ENCODE measurements at regions not wholly inside any gene's neighbourhood (a gene's known extent, or its start where the extent isn't known, plus 50 kb on each side); places are given as distances from the start of the nearest gene placed in this dataset.

- Mint-ChIP-seq H3K36me3 (ENCODE audit: low read depth) (no peaks in the 10 kb centered on the region), H3K4me1 (peaks cover 21% of the 10 kb centered on the region), H3K4me3 (no peak overlapping the region), H3K27ac (no peak overlapping the region), H3K27me3 (peaks cover 14% of the 10 kb centered on the region), H3K9me3 (no peaks in the 10 kb centered on the region)
- CTCF ChIA-PET, result no interaction called here
- ATAC-seq (ENCODE audit: low read depth) (no peak), DNase-seq (no peak)
- no peak for TF ChIP-seq CTCF (IDR thresholded peaks at IDR 0.05)
- intact Hi-C loops (cut with micrococcal nuclease), result no loop called here
- POLR2A ChIA-PET, result interaction anchor here (0.7 kb wide), 1 partner anchor 14 kb away, joined by 11 read pairs; no protein-coding TSS in a partner anchor
Measured at GRCh38 chr2:104433657-104434056, 420.3 kb upstream of the POU3F3 start.

- peak overlapping the region; percentile 77 for H3K4me3 Mint-ChIP-seq
- CTCF ChIA-PET, result no interaction called here
Measured at GRCh38 chr2:104434318-104434792, 419.6 kb upstream of the POU3F3 start.

GRCh38 chr2:104434966-104435365 is 418.9 kb upstream of the POU3F3 start:
- TF ChIP-seq CTCF (IDR thresholded peaks at IDR 0.05), result no peak
- no peak for DNase-seq
- H3K4me3 Mint-ChIP-seq, result no peak overlapping the region
- H3K9me3 Mint-ChIP-seq, result no peaks in the 10 kb centered on the region
- H3K36me3 Mint-ChIP-seq (ENCODE audit: low read depth), result no peaks in the 10 kb centered on the region
- intact Hi-C loops (cut with micrococcal nuclease), result no loop called here
- H3K27me3 Mint-ChIP-seq, result peaks cover 14% of the 10 kb centered on the region
- no peak overlapping the region for H3K27ac Mint-ChIP-seq
- CTCF ChIA-PET, result no interaction called here
- peaks cover 21% of the 10 kb centered on the region for H3K4me1 Mint-ChIP-seq
- POLR2A ChIA-PET, result no interaction called here
- ATAC-seq (ENCODE audit: low read depth), result no peak

More at GRCh38 chr2:104434318-104434792, 419.6 kb upstream of the POU3F3 start:
- no peaks in the 10 kb centered on the region for H3K9me3 Mint-ChIP-seq
- ATAC-seq (ENCODE audit: low read depth) (peak; percentile 25), DNase-seq (no peak)
- TF ChIP-seq CTCF (IDR thresholded peaks at IDR 0.05), result no peak
- no peak overlapping the region for H3K27ac Mint-ChIP-seq
- H3K27me3 Mint-ChIP-seq, result peaks cover 14% of the 10 kb centered on the region
- intact Hi-C loops (cut with micrococcal nuclease), result no loop called here
- POLR2A ChIA-PET, result no interaction called here
- H3K36me3 Mint-ChIP-seq (ENCODE audit: low read depth), result no peaks in the 10 kb centered on the region
- H3K4me1 Mint-ChIP-seq, result peaks cover 21% of the 10 kb centered on the region

GRCh38 chr2:104438481-104438880 is 415.4 kb upstream of the POU3F3 start:
- H3K27me3 Mint-ChIP-seq, result peaks cover 8% of the 10 kb centered on the region
- no peaks in the 10 kb centered on the region for H3K36me3 Mint-ChIP-seq (ENCODE audit: low read depth)
- DNase-seq (no peak), ATAC-seq (ENCODE audit: low read depth) (no peak)
- ChIA-PET POLR2A (no interaction called here), CTCF (no interaction called here)
- TF ChIP-seq CTCF (IDR thresholded peaks at IDR 0.05), result no peak
- intact Hi-C loops (cut with micrococcal nuclease), result no loop called here
- H3K9me3 Mint-ChIP-seq, result no peaks in the 10 kb centered on the region
- no peak overlapping the region for H3K4me3 Mint-ChIP-seq
- peaks cover 11% of the 10 kb centered on the region for H3K4me1 Mint-ChIP-seq
- no peak overlapping the region for H3K27ac Mint-ChIP-seq

GRCh38 chr2:104443145-104443544 is 410.8 kb upstream of the POU3F3 start:
- H3K36me3 Mint-ChIP-seq (ENCODE audit: low read depth), result no peaks in the 10 kb centered on the region
- no peak for DNase-seq
- no peaks in the 10 kb centered on the region for H3K27me3 Mint-ChIP-seq
- POLR2A ChIA-PET, result no interaction called here
- TF ChIP-seq CTCF (IDR thresholded peaks at IDR 0.05), result no peak
- no peaks in the 10 kb centered on the region for H3K9me3 Mint-ChIP-seq
- H3K4me3 Mint-ChIP-seq, result no peak overlapping the region
- peaks cover 2% of the 10 kb centered on the region for H3K4me1 Mint-ChIP-seq
- H3K27ac Mint-ChIP-seq, result no peak overlapping the region
- intact Hi-C loops (cut with micrococcal nuclease), result no loop called here
- ATAC-seq (ENCODE audit: low read depth), result no peak
- CTCF ChIA-PET, result no interaction called here
